ENCODE measurements at regions not wholly inside any gene's neighbourhood (a gene's known extent, or its start where the extent isn't known, plus 50 kb on each side); places are given as distances from the start of the nearest gene placed in this dataset.

DNA sequence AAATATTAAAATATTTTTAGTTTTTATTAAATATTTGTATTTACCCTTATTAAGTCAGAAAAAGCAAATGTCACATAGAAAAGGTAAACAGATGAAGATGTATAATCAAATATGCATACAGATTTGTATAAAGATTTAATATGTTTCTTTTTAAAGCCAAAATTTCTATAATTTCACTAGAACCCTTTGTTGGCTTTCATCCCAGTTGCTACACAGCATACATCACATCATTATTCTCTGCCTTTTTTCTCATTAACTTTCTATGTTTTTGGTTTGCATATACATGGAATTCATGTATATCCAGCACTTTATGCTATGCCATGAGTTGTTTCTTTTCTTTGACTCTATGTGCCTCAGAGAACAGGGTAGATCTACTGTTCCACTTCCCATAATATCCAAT is 957.9 kb upstream of the ADGRL2 start:
- no peak for DNase-seq

DNA sequence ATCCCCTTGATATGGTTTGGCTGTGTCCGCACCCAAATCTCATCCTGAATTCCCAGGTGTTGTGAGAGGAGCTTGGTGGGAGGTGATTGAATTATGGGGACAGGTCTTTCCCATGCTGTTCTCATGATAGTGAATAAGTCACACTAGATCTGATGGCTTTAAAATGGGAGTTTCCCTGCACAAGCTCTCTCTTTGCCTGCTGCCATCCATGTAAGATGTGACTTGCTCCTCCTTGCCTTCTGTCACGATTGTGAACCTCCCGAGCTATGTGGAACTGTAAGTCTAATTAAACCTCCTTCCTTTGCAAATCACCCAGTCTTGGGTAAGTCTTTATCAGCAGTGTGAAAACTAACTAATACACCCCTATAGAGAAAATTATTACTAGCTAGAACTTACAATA is 959.5 kb upstream of the ADGRL2 start:
- no peak for DNase-seq

GRCh38 chr1:80837066-80837465 is 963.7 kb upstream of the ADGRL2 start:
- no peak for DNase-seq

DNA sequence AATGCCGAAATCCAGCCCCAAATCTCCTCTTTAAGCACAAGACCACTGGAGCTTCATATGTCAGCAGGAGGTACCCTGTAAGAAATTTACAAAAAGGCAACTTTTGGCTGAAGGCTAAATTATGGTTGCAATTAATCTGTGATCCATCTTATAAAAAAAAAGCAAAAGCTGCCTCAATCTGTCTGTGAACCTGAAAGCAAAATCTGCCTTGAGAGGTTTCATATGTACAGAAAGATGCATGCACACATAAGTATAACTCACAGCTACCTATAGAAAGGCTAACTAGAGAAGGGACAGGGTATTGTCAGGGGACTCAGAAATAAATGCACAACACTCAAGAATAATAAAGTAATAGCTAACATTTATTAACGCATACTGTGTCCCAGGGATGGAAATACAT is 964.2 kb upstream of the ADGRL2 start:
- no peak for DNase-seq

DNA sequence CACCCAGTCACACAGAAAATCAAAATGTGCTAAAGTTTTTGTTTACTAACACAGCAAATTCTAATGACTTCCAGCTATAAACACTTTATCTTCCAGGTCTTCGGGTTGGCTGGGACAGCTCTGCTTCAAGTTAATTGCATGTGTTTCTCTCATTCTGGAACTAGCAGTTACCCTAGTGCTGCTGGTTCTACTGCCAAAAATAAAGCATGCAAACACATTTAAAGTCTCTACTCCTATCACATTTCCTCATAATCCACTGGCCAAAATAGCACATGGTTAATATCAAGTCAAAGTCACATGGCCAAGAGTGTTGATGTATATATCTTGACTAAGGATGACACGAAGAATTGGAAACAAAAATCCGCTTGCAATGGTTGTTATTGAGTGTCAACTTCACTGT is 973.1 kb upstream of the ADGRL2 start:
- no peak for DNase-seq

DNA sequence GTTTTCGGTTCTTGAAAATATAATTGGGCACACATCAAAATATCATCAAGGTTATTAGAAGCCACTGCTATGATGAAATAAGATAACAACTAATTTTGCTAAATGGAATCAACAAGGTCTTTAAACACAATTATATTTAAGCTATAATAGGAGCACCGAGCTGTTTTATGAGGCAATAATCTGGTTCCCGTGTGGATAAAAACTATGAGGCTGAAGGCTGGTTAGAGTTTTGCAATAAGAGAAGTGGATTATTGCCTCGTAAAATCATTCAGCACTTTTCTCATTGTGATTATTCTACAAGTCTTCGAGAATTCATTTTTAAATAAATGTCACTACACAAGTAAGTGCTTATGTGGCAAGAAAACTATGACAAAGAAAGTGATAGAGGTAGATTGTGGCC is 975.7 kb upstream of the ADGRL2 start:
- DNase-seq: no peak

DNA sequence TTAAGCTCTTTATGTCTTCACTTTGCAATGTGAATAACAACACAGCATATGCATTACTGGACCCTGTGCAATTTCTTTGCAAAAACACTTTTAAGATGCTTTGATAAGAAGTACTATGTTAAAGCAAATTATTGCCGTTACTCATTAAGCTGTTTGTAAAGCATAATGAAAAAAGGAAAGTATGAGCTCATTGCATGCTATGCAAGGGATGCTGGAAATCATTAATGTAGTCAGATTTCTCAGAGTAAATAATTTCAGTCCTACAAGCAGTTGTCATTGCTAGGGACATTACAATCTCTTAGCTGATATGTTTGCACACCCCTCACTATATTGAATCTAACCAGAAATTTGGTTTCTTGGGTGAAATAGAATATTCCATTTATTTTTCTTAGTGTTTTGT is 982.5 kb upstream of the ADGRL2 start:
- no peak for DNase-seq

DNA sequence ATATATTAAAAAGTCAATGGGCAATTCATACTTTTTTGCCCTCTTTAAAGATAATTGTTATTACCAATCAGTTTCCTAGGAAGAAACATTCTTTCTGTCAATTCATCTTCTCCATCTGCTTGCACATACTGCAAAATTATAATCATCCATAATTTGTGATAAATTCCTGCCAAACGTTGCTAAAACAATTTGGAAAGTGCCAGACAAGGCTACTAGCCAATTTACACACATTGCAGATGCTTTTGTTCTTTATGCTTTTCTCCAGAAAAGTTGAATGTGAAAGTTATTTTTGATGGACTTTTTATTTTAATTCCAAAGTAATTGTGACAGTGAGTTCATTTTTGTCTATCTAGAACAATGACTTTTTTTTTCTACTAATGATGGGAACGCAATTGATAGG is 992.8 kb upstream of the ADGRL2 start:
- DNase-seq: no peak

- DNase-seq: no peak
These were observed 994.3 kb upstream of the ADGRL2 start for GRCh38 chr1:80806431-80806830.

DNA sequence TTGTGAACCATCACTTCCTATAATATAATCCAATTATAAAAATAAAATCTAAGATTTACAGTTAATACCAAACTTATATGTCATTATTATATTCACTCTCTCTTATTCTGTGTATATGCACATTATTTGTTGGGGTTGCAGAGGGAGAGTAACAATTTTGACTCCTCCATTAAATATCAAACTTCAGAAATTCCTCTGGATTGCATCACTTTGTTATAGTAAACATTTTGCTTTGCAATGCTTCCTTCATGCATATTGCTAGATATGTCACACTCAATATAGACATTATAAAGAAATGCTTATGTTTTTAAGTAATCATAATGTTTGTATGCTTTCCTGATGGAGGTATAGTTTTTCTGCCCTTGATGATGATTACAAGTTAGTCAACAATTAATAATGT is 999.0 kb upstream of the ADGRL2 start:
- DNase-seq: no peak

GRCh38 chr1:80799457-80799856 is 1001.3 kb upstream of the ADGRL2 start:
- DNase-seq: no peak

DNA sequence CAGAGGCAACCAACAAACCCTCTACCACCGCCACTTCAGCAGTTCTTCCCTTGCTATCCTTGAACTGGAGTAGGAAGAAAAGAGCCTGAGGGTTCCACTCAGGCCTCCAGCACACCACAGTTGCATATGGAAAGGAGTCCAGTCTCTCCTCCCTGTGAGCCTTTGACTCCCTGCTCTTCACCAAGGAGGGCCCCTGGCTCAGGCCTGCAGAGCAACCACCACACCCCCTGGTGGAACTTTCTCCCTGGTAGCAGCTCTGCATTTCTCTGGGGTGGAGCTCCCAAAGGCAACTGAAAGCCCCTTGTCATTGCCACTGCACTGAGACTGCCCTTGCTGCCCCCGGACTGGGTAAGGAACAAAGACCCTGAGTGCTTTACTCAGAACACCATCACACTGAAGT is 1021.5 kb upstream of the ADGRL2 start:
- no peak for DNase-seq

GRCh38 chr1:80778094-80778840 is 1022.5 kb upstream of the ADGRL2 start:
- DNase-seq: no peak

GRCh38 chr1:80776266-80776665 is 1024.5 kb upstream of the ADGRL2 start:
- DNase-seq: no peak

GRCh38 chr1:80769208-80769750 is 1031.5 kb upstream of the ADGRL2 start:
- no peak for DNase-seq

- DNase-seq: no peak
These were observed 1033.0 kb upstream of the ADGRL2 start for GRCh38 chr1:80767711-80768110.

GRCh38 chr1:80759354-80759753 is 1041.4 kb upstream of the ADGRL2 start:
- DNase-seq: no peak

- DNase-seq: no peak
These were observed 1044.8 kb upstream of the ADGRL2 start for GRCh38 chr1:80755944-80756343.

- no peak for DNase-seq
These were observed 1049.5 kb upstream of the ADGRL2 start for GRCh38 chr1:80751204-80751603.

GRCh38 chr1:80731241-80731894 is 1069.4 kb upstream of the ADGRL2 start:
- DNase-seq: no peak

- DNase-seq: no peak
These were observed 1078.1 kb upstream of the ADGRL2 start for GRCh38 chr1:80722611-80723010.

DNA sequence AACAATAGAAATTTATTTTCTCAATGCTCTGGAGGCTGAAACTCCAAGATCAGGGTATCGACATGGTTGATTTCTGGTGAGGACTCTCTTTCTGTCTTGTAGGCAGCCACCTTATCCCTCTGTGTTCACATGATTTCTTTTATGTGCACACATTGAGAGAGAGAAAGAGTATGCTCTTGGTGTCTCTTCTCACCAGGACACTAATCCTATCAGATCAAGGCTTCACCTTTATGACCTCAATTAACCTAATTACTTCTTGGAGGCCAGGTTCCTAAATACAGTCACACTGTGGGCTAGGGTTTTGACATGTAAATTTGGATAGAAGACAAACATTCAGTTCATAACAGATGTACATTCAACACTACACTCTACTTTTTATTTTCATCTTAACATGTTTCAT is 1094.2 kb upstream of the ADGRL2 start:
- DNase-seq: no peak

- DNase-seq: no peak
These were observed 1122.3 kb upstream of the ADGRL2 start for GRCh38 chr1:80678438-80678837.

DNA sequence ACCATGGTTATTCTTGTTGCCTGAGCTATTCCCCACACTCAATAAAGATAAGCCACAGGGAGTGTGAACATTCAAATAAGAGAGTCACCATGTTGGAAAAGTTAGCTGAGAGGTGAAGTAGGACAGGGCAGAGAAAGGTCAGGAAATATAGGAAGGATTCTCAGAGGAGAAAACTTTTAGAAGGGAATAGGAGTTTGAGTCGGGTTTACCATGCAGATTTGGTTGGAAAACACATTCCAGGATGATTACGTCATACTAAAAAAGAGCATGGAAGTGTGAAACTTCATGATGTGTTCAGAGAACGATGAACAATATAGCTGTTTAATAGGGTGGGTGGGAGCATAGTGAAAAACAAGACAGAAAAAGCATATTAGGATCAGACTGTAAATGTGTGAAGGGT is 1125.3 kb upstream of the ADGRL2 start:
- DNase-seq: no peak
